BE2C (cell line): ENCODE measurements at regions not wholly inside any gene's neighbourhood (a gene's known extent, or its start where the extent isn't known, plus 50 kb on each side); places are given as distances from the start of the nearest gene placed in this dataset.

Source experiments
- DNase-seq: peaks from one replicate; pipeline ENCODE4 v3.0.0-alpha.2; 2020
- H3K27me3 ChIP-seq: fragments of 250-450 bp; sonication (Bioruptor Pico); 2 replicates; pipeline ENCODE4 v1.5.1; 2020; ENCODE audit warnings: mild to moderate bottlenecking
- H3K36me3 ChIP-seq: fragments of 250-450 bp; sonication (Bioruptor Pico); 2 replicates; pipeline ENCODE4 v1.5.1; 2020; ENCODE audit warnings: mild to moderate bottlenecking
- H3K4me1 ChIP-seq: fragments of 250-450 bp; sonication (Bioruptor Pico); 2 replicates; pipeline ENCODE4 v1.5.1; 2020
- H3K4me3 ChIP-seq: 2 replicates; pipeline ENCODE4 v1.5.1; 2011; ENCODE audit warnings: low read depth, low read length
- H3K9me3 ChIP-seq: fragments of 250-450 bp; sonication (Bioruptor Pico); 2 replicates; pipeline ENCODE4 v1.5.1; 2020
- TF ChIP-seq, protein P1 (sequence below): IDR thresholded peaks from 2 replicates; pipeline ENCODE4 v1.5.1; 2012; ENCODE audit warnings: mild to moderate bottlenecking, low read depth, low read length

GRCh38 chr2:5385596-5385995 is 306.6 kb upstream of the SOX11 start:
- TF ChIP-seq, protein P1, sequence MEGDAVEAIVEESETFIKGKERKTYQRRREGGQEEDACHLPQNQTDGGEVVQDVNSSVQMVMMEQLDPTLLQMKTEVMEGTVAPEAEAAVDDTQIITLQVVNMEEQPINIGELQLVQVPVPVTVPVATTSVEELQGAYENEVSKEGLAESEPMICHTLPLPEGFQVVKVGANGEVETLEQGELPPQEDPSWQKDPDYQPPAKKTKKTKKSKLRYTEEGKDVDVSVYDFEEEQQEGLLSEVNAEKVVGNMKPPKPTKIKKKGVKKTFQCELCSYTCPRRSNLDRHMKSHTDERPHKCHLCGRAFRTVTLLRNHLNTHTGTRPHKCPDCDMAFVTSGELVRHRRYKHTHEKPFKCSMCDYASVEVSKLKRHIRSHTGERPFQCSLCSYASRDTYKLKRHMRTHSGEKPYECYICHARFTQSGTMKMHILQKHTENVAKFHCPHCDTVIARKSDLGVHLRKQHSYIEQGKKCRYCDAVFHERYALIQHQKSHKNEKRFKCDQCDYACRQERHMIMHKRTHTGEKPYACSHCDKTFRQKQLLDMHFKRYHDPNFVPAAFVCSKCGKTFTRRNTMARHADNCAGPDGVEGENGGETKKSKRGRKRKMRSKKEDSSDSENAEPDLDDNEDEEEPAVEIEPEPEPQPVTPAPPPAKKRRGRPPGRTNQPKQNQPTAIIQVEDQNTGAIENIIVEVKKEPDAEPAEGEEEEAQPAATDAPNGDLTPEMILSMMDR = no peak
- H3K27me3 ChIP-seq = no peaks in the 10 kb centered on the region
- H3K36me3 ChIP-seq = no peaks in the 10 kb centered on the region

GRCh38 chr2:5387406-5387805 is 304.8 kb upstream of the SOX11 start:
- no peak overlapping the region for H3K4me3 ChIP-seq
- no peaks in the 10 kb centered on the region for H3K27me3 ChIP-seq
- H3K36me3 ChIP-seq = no peaks in the 10 kb centered on the region
- TF ChIP-seq, protein P1 = no peak
- no peaks in the 10 kb centered on the region for H3K4me1 ChIP-seq
- no peaks in the 10 kb centered on the region for H3K9me3 ChIP-seq
- DNase-seq = no peak

More at GRCh38 chr2:5385596-5385995, 306.6 kb upstream of the SOX11 start:
- no peaks in the 10 kb centered on the region for H3K9me3 ChIP-seq
- no peak for DNase-seq
- H3K4me1 ChIP-seq = no peaks in the 10 kb centered on the region
- no peak overlapping the region for H3K4me3 ChIP-seq

DNA sequence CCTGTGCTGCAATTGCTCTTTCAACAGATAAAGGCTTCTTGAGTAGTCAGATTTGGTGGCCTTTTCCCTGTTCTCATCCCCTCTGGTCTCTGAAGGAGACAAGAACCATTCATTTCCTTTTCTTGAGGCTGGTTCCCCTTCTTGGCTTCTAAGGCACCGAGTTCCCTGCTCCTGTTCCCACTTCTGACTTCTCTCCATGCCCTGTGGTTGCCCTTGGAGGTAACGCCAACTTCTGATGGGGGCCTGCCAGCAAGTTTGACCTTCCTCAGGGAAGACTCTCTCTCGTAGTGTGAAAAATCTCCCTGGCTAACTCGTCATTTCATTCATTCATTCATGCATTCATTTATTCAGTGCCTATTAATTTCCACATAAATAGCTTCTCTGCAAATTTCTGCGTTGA is 302.4 kb upstream of the SOX11 start:
- no peaks in the 10 kb centered on the region for H3K36me3 ChIP-seq
- TF ChIP-seq, protein P1 = no peak
- DNase-seq = no peak
- H3K4me1 ChIP-seq = no peaks in the 10 kb centered on the region
- no peaks in the 10 kb centered on the region for H3K9me3 ChIP-seq
- no peak overlapping the region for H3K4me3 ChIP-seq
- H3K27me3 ChIP-seq = no peaks in the 10 kb centered on the region

- no peaks in the 10 kb centered on the region for H3K9me3 ChIP-seq
- TF ChIP-seq, protein P1 = no peak
- no peak overlapping the region for H3K4me3 ChIP-seq
- no peaks in the 10 kb centered on the region for H3K27me3 ChIP-seq
- H3K36me3 ChIP-seq = no peaks in the 10 kb centered on the region
- no peak for DNase-seq
- no peaks in the 10 kb centered on the region for H3K4me1 ChIP-seq
Measured at GRCh38 chr2:5391362-5391761, 300.8 kb upstream of the SOX11 start.

DNA sequence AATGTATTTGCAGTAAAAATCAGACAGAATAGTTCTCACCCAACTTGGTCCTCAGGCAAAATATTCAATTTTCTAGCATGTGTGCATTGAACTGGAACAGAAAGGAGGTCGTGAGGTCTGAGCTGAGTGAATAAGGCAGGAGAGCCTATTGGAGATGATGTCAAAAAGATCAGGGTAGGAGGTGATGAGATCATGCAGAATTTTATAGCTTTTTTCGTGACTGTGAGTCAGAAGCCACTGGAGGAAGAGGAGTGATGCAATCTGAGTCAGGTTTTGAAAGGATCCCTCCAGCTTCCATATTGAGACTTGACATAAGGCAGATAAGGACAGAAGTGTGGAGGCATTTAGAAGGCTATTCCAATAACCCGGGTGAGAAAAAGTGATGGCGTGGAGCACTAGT is 299.5 kb upstream of the SOX11 start:
- Histone ChIP-seq H3K27me3 (no peaks in the 10 kb centered on the region), H3K4me1 (no peaks in the 10 kb centered on the region), H3K4me3 (no peak overlapping the region), H3K36me3 (no peaks in the 10 kb centered on the region), H3K9me3 (no peaks in the 10 kb centered on the region)
- no peak for DNase-seq
- TF ChIP-seq, protein P1 = no peak

DNA sequence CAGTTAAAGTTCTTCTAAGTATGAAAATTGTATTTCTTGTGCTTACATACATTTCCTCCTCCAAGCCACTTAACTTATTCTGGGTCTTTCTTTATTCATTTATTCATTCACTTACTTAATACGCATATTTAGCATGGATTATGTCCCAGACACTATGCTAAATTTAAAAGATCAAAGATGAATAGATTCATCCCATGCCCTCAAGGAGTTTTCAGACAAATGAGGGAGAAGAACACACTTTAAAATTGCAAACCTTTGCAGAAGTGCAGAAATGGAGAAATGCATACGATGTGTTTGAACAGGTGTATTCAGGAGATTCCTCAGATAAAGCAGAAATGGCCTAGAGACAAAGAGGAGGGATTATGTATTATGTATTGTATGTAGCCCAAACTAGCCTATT is 298.7 kb upstream of the SOX11 start:
- Histone ChIP-seq H3K36me3 (no peaks in the 10 kb centered on the region), H3K4me3 (no peak overlapping the region), H3K9me3 (no peaks in the 10 kb centered on the region), H3K27me3 (no peaks in the 10 kb centered on the region), H3K4me1 (no peaks in the 10 kb centered on the region)
- DNase-seq = no peak
- TF ChIP-seq, protein P1 = no peak
